Iris pigment epithelial cell (primary cell): ENCODE measurements at regions not wholly inside any gene's neighbourhood (a gene's known extent, or its start where the extent isn't known, plus 50 kb on each side); places are given as distances from the start of the nearest gene placed in this dataset.
"Not testable (repeated sequence)": the region's sequence is repeated elsewhere in the genome, so short reads cannot be mapped to it uniquely, and the experiment has no call there.

Experiments
- DNase-seq: peaks from one replicate; pipeline ENCODE4 v3.0.0-alpha.2; 2011; ENCODE audit warnings: low read depth

DNA sequence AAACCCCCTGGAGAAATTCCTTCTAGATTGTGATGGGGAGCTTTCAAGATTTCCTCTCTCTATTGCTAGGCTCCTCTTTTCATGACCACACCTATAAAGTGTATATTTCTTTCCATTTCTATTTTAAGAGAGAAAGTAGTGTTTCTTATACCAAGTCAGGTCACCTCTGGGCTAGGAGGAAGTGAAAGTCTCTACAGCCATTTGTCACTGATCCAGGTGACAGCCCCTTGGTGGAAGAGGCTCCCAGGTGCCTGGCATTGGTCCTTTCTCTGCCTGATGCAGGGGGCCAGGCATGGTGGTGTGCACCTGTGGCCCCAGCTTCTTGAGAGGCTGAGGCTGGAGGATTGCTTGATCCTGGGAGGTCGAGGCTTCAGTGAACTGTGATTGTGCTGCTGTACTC, 64.7 kb downstream of the DHCR7 start:
- no peak for DNase-seq

DNA sequence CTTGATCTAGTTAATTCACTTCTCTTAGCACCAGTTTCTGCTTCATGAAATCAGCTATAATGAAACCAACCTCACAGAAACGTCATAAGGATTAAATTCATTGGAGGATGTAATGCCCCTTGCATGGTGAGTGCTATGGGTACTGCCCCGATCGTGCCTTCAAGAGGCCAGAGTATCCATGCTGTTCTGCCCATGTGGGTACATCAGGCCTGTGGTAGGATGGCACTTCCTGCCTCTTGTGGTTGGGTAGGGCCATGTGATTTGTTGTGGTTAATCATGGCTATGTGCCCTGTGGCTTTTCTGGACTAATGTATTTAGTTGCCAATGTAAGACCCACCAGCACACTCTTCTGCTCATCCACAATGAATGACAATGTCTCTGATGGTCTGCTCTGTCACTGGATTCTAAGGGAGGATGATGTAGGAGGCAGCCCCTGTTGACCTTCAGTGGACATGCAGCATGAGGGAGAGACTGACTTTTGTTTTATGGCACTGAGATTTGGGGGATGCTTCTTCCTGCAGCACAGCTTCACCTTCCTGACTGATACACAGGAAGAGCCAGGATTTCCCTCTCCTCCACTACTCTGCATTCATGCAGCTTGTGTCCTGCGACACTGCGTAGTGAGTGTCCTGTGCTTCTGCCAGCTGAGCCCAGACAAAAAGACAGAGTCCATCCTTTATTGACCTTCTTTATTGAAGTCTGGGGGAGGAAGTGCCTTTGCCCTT, 66.2 kb downstream of the DHCR7 start:
- DNase-seq = no peak

DNA sequence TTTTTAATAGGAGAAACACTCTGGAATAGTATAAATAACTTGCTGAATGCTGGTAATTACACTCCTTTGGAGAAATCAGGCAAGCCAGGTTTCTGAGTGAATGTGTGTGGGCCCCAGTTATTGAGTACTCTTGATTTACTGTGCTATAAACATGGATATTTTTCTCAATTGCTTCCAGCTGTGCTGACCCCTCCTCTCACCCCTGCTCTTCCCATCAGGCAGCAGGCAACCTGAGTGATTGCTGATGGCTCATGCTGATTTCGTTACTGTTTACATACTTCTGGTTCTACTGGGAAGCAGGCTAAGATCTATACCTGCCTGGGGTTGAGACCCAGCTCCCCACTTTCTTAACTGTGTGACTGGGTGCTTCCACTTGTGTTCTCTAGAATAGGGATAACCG, 68.5 kb downstream of the DHCR7 start:
- DNase-seq = no peak

DNA sequence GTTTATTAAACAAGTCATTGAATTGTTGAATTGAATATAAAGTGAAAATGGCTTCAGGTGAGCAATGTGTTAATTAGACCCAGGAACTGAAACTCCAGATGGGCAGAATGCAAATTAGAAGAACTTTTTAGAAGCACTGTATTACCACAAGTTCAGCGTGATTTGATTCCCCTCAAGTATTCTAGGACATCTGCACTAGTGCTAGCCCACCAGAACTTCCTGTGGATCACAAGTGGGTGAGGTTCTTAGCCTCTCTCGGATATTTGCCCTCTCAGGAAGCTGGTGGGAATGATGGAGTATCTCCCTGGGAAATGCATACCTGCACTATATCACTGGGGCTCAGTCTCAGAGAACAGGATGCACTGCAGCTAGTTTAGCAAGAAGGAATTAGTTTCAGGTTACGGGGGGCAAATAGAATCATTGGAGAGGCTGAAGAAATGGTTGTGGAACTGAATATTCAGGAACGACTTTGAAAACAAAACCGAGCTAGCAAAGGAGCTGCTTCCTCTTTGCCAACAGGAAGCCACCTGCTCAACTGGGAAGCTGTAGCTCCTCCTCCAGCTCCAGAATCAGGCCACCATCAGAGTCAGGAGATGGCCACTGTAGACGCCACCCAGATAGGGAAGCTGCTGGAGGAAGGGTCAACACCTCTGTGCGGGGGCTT, 74.3 kb downstream of the DHCR7 start:
- no peak for DNase-seq

DNA sequence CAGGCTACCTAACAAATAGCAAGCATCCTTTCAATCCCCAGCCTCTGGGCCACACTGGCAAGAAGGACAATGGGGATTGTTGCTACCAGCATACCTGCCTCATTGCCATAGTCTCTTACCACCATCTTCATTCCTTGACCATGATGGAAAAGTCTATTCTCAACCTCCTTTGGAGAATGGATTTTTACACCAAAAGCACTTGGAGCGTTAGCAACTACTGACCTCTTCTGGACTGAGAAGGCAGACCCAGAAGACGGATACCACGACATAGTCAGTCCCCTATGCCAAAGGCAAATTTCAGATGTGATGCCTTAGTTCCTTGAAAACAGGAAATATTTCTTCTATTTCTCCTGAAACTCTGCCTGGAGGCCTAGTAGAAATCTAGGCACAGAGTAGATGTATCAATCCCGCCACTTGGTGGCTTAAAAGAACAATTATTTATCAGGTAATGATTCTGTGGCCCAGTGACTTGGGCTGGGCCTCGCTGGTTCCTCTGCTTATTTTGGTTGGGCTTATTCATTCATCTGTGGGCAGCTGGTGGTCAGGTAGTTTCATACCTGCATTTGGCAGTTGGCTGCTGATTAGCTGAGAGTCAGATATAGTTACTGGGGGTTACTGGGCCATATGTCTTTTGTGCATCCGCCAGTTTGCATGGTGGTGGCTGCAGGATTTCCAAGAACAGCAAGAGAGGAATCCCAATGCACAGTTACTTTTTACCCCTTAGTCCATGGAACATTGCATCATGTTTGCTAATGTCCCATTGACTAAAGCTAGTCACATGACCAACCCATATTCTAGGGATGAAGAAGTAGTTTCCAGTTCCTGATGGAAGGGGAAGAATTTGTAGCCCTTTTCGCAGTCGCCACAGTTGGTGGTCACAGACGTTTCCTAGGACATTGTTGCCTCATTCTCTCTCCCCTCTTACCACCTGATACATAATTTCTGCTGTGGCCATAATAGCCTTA, 75.2 kb downstream of the DHCR7 start:
- DNase-seq = peak; percentile 17

DNA sequence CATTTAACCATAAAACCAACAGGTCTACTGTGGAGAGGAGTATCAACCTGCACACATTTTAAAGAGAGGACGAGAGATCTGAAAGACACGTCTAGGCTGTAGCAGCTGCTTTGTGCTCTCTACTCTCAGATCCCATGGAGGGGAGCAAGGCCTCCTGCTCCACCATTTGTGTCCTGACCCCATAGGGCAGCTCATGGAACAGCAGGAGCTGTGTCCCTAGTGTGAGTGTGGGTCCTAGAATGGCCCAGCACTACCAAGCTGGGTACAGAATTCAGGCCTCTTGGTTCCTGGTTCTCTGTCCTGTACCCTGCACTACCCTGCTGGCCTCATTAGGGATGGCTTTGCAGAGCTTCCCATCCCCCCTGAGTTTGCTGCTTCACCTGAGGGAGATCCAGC, 76.5 kb downstream of the DHCR7 start:
- no peak for DNase-seq

DNA sequence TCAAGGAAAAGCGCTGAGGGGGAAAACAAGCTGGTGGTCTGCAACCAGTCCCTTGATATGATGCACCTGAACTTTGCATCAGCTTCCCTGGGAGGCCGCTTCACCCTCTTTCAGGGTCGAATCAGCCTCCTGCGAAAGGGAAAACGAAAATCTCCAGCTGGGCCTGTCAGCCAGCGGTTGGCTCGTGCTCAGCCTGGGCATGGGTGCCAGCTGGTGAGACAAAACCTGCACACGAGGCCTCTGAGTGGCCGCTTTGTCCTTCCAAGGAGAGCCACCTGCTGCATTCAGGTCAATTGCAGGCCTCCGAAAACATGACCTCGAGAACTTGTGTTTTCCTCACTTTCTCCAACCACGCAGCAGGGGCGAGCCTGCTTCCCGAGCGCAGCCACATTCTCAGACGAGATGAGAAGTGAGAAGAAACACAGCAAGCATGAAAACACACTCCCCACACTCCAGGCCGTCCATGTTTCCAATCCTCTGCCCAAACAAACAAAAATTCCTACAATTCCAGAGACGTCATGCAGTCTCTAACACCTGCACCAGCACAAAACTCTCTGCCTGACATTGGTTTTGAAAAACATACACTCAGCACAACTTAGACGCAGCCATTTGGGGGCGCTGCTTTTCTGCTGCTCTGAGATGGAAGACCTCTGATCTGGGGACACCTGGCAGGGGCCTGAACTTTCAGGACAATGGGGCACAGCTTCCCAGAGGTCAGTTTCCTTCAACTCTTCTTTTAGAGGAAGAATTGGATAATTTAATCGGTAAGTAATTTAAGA, 77.1 kb downstream of the DHCR7 start:
- no peak for DNase-seq

DNA sequence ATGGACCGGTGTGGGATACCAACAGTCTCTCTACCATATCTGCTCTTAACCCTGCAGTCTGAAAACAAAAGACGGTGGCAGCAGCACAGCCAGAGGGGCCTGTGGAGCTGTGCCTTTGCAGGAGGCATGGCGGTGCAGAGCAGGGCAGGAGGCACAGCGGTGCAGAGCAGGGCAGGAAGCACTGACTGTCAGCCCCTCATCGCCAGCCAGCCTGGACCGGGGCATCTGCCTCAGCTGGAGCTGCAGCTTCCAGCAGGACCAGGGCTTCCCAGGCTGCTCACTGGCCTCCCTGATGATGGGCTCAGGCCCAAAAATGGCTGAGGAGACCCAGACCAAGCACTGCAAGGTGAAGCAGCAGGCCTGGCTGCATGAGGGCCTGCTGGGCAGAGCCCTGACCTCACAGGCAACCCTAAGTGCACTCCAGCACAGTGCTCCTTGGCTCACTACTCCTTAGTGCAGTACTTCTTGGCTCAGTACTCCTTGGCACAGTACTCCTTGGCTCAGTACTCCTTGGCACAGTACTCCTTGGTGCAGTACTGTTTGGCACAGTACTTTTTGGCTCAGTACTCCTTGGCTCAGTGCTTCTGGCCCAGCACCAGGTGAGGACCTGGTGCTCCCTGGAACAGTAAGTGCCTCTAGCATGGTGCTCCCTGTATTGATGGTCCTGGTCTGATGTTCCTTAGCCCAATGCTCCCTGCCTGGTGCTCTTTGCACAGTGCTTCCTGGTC, 78.0 kb downstream of the DHCR7 start:
- no peak for DNase-seq

DNA sequence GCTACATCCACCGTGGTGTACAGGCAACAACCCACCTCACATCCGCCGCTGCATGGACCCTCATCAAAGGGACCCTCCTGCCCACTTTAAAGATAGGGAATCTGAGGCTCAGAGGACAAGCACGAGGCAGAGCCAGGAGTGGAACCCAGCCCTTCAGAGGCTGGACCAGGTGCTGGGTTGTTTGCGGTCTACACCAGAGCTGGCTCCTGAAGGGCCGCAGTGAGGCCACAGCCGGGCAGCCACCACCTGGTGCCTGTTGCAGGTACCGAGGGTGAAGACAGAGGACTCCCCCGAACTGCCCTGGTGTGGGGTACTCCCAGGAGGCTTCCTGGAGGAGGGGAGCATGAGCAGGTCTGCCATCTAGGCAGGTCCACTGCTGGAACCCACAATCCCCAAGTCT, 78.8 kb downstream of the DHCR7 start:
- no peak for DNase-seq

DNA sequence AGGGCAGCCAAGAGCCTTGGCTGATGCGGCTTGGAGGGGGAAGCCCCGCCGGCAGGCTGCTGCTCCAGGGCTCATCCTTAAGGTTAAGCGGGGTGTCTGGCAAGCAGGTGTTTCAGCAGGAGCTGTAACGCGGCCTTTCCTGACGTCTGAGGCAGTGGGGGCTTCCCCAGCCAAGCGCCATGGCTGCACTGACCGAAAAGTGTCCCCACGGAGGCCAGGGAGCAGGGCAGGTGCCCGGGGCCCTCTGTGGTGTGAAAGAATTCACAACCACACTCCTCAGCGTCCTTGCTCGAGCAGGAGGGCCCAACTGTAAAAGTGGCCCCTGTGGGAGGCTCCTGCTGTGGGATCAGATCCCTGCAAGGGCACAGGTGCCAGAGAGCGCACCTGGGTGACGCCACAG, 79.2 kb downstream of the DHCR7 start:
- no peak for DNase-seq

DNA sequence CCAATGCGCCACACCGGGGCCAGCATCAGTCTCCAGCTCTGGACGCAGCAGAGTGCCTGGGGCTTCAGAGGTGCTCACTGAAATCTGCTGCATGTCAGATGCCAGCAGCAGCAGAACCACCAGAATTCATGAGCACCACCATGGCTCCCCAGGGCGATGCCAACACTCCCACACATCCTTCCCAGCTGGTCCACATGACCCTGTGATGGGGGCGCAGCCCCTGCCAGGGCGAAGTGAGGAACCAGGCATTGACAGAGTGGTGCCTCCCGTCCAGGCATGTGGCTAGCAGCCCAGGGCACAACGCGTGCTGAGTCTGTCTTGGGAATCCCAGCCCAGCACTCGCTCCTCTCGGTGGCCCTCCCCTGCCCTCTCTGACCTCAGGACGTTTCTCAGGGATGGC, 80.4 kb downstream of the DHCR7 start:
- no peak for DNase-seq

DNA sequence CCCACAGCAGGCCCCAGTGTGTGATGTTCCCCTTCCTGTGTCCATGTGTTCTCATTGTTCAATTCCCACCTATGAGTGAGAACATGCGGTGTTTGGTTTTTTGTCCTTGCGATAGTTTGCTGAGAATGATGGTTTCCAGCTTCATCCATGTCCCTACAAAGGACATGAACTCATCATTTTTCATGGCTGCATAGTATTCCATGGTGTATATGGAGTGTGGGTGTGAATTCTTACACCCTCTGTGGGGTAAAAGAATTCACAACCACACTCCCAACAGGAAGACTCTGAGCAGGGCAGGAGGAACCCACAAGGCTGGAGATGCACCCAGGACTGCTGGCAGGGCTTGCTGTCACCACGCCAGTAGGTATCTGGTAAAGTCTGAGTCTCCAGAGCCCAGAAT, 80.9 kb downstream of the DHCR7 start:
- not testable (repeated sequence) for DNase-seq

DNA sequence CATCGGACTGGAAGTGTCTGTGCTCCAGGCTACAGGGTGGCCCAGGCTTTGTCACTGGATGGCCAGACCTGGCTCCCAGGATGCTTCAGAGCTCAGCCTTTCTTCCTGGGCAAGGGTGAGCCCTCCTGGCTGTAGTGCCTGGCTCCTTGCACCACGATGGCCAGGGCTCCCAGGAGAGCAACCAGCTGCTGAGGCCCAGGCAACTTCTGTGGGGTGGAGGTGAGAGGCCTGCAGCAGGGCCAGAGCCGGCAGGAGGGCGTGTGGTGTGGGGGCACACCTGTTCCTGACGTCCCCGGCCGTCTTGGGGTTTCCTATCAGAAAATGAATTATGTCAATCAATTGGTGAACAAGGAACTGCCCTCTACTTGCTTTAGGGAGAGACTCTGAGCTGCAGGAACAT, 82.1 kb downstream of the DHCR7 start:
- DNase-seq = no peak

DNA sequence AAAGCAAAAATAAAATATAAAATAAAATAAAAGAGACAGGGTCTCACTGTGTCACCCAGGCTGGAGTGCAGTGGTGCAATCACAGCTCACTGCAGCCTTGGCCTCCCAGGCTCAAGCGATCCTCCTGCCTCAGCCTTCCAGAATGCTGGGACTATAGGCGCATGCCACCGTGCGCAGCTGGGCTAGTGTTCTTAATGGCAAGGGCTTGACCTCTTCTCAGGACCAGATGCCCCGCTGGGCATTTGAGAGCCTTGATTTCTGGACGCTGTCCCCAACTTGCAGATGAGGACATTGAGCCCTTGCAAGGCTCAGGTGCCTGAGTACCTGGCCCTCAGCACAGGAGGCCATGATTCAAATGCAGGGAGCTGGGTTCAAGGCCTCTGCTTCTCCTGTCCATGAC, 82.6 kb downstream of the DHCR7 start:
- DNase-seq = no peak

DNA sequence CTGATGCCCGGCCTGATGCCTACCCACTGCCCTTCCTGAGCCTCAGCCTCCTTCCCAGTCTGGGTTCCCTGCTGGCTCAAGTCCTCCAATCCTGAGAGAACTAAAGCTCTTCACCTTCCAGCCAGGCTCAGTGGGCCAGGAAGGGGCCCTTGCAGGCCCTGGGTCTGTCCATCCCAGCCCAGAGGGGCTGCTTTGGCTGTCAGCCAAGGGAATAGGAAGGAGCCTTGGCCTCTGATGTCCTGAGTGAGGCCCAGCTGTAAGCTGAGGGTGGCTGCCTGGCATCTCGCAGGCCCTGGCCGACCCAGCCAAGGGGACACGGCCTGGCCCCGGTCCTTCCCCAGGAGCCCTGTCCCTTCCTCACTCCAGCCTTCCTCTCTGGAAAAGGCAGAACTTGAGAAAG, 83.4 kb downstream of the DHCR7 start:
- no peak for DNase-seq

DNA sequence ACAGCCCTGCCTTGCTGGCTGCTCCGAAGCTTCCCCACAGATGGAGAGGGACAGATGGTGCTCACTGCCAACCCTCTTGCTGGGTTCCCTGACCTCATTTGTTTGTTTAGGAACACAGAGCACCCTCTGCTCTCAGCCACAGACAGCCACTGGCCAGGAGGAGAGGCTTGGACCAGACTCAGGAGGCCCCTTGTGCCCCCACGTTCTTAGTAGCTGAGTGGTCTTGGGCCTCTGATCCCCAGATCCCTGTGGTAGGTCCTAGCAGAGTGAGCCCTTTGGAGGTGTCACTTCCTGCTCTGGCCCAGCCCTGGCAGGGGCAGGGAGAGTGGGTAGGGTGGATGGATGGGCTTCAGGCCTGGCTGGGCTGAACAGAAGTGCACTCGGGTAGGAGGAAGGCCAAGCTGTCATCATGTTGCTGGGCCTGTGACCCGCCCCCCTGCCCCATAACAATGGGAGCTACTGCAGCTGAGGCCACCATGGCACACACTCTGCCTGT, 84.0 kb downstream of the DHCR7 start:
- DNase-seq = no peak

DNA sequence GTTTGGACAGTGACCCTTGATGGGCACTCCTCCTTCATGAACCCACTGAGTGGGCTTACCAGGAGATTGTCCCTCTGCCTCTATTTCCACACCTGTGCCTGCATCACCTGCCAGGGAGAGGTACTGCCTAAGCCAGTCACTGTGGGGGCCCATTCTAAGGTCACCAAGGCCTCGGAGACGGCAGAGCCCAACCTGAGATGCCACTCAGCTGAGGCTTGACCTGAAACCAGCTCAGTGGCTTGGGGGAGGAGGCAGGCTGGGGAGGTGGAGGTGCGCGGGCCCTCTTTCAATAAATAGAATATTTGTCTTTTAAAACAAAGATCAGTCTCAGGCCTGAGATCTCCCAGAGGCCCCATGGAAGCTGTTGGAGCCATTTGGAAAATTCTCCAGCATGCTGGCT, 84.5 kb downstream of the DHCR7 start:
- no peak for DNase-seq

DNA sequence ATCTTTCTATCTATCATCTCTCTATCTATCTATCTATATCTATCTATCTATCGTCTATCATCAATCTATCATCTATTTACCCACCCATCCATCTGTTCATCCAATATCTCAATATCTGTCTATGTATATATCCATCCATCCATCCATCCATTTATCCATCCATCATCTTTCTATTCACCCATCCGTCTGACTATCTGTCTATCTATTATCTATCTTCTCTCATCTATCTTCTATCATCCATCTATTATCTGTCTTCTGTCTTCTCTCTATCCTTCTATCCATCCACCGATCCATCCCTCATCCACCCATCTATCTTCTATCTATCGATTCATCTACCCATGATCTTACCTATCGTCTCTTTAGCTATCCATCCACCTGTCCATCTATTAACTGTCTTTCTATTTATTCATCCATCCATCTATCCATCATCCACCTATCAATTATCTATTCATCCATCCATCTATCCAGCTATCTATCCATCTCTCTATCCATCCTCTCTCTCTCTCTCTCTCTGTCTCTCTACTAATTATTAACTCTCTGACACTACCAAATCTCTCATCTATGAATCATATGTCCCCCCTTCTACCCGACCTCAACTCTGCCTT, 89.1 kb downstream of the DHCR7 start:
- no peak for DNase-seq

DNA sequence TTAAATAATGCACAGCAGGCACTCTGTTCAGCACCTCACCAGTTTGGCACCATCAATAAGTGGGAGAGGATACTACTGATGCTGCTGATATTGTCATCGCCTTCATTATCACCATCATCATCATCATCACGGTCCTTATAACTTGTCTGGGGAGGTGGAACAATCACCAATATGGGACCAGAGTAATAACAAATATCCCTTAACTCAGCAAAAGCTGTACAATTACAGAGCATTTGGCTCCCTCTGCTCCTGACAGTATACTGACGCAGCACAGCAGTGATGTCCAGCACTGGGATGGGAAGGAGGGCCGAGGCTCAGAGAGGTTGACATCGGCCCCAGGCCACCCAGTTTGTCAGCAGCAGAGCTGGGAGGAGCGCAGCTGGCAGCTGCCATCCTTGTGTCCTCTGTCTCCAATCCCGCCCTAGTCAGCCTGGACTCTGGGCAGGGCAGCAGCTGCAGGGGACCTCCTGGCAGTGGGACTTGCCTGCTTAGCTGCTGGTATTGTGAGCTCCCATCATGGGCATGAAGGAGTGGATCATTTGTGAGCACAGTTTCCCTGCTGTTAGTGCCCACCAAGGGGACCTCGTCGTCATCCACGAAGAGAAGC, 90.0 kb downstream of the DHCR7 start:
- DNase-seq = no peak

DNA sequence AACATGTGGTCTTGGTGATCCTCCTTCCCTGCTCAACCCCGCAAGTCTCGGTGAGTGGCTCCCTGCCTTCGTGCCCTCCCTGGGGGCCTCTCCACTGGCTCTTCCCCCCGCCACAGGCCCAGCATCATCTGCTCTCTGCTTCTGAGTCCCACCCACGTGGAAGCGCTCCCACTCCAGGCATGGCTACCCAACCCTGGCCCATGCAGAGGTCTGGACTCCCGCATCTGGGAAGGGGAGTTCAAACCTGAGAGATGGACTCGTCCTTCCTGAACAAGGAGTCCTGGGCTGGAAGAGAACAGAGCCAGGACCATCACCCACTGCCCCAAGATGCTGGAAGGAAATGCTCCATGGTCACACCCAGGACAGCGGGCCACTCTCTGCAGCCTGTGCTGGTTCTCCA, 90.8 kb downstream of the DHCR7 start:
- no peak for DNase-seq
